ENCODE measurements at regions not wholly inside any gene's neighbourhood (a gene's known extent, or its start where the extent isn't known, plus 50 kb on each side); places are given as distances from the start of the nearest gene placed in this dataset.

GRCh38 chr4:142923619-142924018 is 77.5 kb upstream of the INPP4B start:
- H3K4me1 ChIP-seq: peaks cover 0 to 29% (median 13%) of the 10 kb centered on the region in 4 donors
- H3K9me3 ChIP-seq: no peaks in the 10 kb centered on the region
- intact Hi-C loops (cut with DNase I; ENCODE audit: low total_unique reads): no loop called here
- no peaks in the 10 kb centered on the region for H3K27me3 ChIP-seq
- no peaks in the 10 kb centered on the region for H3K36me3 ChIP-seq
- TF ChIP-seq CTCF (IDR thresholded peaks at IDR 0.05) (no peak), POLR2AphosphoS5 (IDR thresholded peaks at IDR 0.05) (peak in 1 of 3 donors; percentile 27)
- H3K27ac ChIP-seq: peak overlapping the region in 2 of 5 donors; percentile 26 to 41
- DNase-seq: no peak
- H3K4me3 ChIP-seq: no peak overlapping the region

GRCh38 chr4:142925161-142925560 is 79.1 kb upstream of the INPP4B start:
- DNase-seq: no peak
- 25 to 48% (median 39%) methylated on average over 1 of the region's 1 CpG for WGBS, 5 donors
- H3K27ac ChIP-seq: peak overlapping the region in 1 of 5 donors; percentile 46
- no peak for TF ChIP-seq EP300 (IDR thresholded peaks at IDR 0.05)
- no peak for TF ChIP-seq CTCF (IDR thresholded peaks at IDR 0.05)
- no peak for TF ChIP-seq POLR2AphosphoS5 (IDR thresholded peaks at IDR 0.05)
- no peak for TF ChIP-seq POLR2A (IDR thresholded peaks at IDR 0.05)
- peaks cover 0 to 29% (median 13%) of the 10 kb centered on the region in 4 donors for H3K4me1 ChIP-seq
- H3K4me3 ChIP-seq: no peak overlapping the region
- no peaks in the 10 kb centered on the region for H3K36me3 ChIP-seq
- no peaks in the 10 kb centered on the region for H3K27me3 ChIP-seq
- intact Hi-C loops (cut with DNase I; ENCODE audit: low total_unique reads): no loop called here
- H3K9me3 ChIP-seq: no peaks in the 10 kb centered on the region

- TF ChIP-seq POLR2AphosphoS5 (IDR thresholded peaks at IDR 0.05) (no peak), POLR2A (IDR thresholded peaks at IDR 0.05) (no peak), CTCF (IDR thresholded peaks at IDR 0.05) (no peak), EP300 (IDR thresholded peaks at IDR 0.05) (no peak)
- intact Hi-C loops (cut with DNase I; ENCODE audit: low total_unique reads): no loop called here
- no peak overlapping the region for H3K4me3 ChIP-seq
- 31 to 56% (median 44%) methylated on average over 1 of the region's 1 CpG for WGBS, 5 donors
- H3K27ac ChIP-seq: peak overlapping the region in 2 of 5 donors; percentile 16 to 57
- H3K4me1 ChIP-seq: peaks cover 0 to 29% (median 11%) of the 10 kb centered on the region in 4 donors
- H3K27me3 ChIP-seq: no peaks in the 10 kb centered on the region
- H3K9me3 ChIP-seq: no peaks in the 10 kb centered on the region
- H3K36me3 ChIP-seq: no peaks in the 10 kb centered on the region
- peak in 1 of 2 donors; percentile 67 for DNase-seq
Measured at GRCh38 chr4:142927721-142928120, 81.6 kb upstream of the INPP4B start.

GRCh38 chr4:142929526-142929925 is 83.4 kb upstream of the INPP4B start:
- no peak for DNase-seq
- Histone ChIP-seq H3K27ac (no peak overlapping the region), H3K4me1 (peaks cover 0 to 13% (median 4%) of the 10 kb centered on the region in 4 donors), H3K36me3 (no peaks in the 10 kb centered on the region), H3K9me3 (no peaks in the 10 kb centered on the region), H3K4me3 (no peak overlapping the region), H3K27me3 (no peaks in the 10 kb centered on the region)
- TF ChIP-seq POLR2AphosphoS5 (IDR thresholded peaks at IDR 0.05) (no peak), EP300 (IDR thresholded peaks at IDR 0.05) (no peak), CTCF (IDR thresholded peaks at IDR 0.05) (no peak), POLR2A (IDR thresholded peaks at IDR 0.05) (no peak)
- intact Hi-C loops (cut with DNase I; ENCODE audit: low total_unique reads): no loop called here
- 44 to 64% (median 52%) methylated on average over 3 of the region's 3 CpGs for WGBS, 5 donors

All from stomach (tissue), 8 donors.